AG09309 (cell line): ENCODE measurements at regions not wholly inside any gene's neighbourhood (a gene's known extent, or its start where the extent isn't known, plus 50 kb on each side); places are given as distances from the start of the nearest gene placed in this dataset.

Source experiments
- DNase-seq: peaks from one replicate; pipeline ENCODE4 v3.0.0-alpha.2; 2010; ENCODE audit warnings: low read depth
- H3K4me3 ChIP-seq: 2 replicates; pipeline ENCODE4 v1.5.1; 2011; ENCODE audit warnings: mild to moderate bottlenecking, low read depth, low read length, moderate library complexity; ENCODE audit not compliant: control insufficient read depth
- CTCF ChIP-seq: IDR thresholded peaks from 2 replicates; pipeline ENCODE4 v1.5.1; 2011; ENCODE audit warnings: mild to moderate bottlenecking, low read depth, low read length, inconsistent platforms; ENCODE audit not compliant: insufficient read depth, control insufficient read depth; ENCODE audit errors: missing control alignments

- H3K4me3 ChIP-seq = no peak overlapping the region
- no peak for DNase-seq
- no peak for TF ChIP-seq CTCF
These were observed 210.7 kb upstream of the PTBP2 start for GRCh38 chr1:96510911-96511310.

GRCh38 chr1:96513136-96513535 lies 208.4 kb upstream of the PTBP2 start:
- no peak for DNase-seq
- TF ChIP-seq CTCF = no peak
- no peak overlapping the region for H3K4me3 ChIP-seq

GRCh38 chr1:96515430-96515829 lies 206.2 kb upstream of the PTBP2 start:
- H3K4me3 ChIP-seq = no peak overlapping the region
- TF ChIP-seq CTCF = no peak
- no peak for DNase-seq

GRCh38 chr1:96515925-96516324 lies 205.7 kb upstream of the PTBP2 start:
- no peak for DNase-seq
- H3K4me3 ChIP-seq = no peak overlapping the region

GRCh38 chr1:96519851-96520578 lies 201.6 kb upstream of the PTBP2 start:
- H3K4me3 ChIP-seq = no peak overlapping the region
- TF ChIP-seq CTCF = no peak
- DNase-seq = no peak

More at GRCh38 chr1:96515925-96516324, 205.7 kb upstream of the PTBP2 start:
- no peak for TF ChIP-seq CTCF

GRCh38 chr1:96520579-96520947 lies 201.0 kb upstream of the PTBP2 start:
- no peak for TF ChIP-seq CTCF
- H3K4me3 ChIP-seq = no peak overlapping the region
- no peak for DNase-seq
